A673 (cell line): ENCODE measurements at regions not wholly inside any gene's neighbourhood (a gene's known extent, or its start where the extent isn't known, plus 50 kb on each side); places are given as distances from the start of the nearest gene placed in this dataset.

ENCODE experiments used
- BruUV-seq: library from RNA; stranded (reverse); fragments of 400-500 nt; replicated peaks from 2 replicates; lab custom pipeline; 2021; lab: Mats Ljungman, UMichigan
- CTCF ChIA-PET: fragments of 300-600 bp; sonication (Branson Sonifier 250); formaldehyde crosslinking; loops from one replicate; lab custom pipeline; 2022; ENCODE audit warnings: antibody characterized with exemption; lab: Charles Lee
- POLR2A ChIA-PET: fragments of 300-600 bp; sonication (Branson Sonifier 250); formaldehyde crosslinking; loops from one replicate; lab custom pipeline; 2022; ENCODE audit warnings: antibody characterized with exemption; ENCODE audit not compliant: low non-redundant PET; lab: Charles Lee
- DNase-seq: peaks from one replicate; pipeline ENCODE4 v3.0.0-alpha.2; 2015; ENCODE audit warnings: low spot score
- H3K27ac ChIP-seq: fragments of 200-600 bp; sonication (generic); 2 replicates; pipeline ENCODE4 v1.5.1; 2016; ENCODE audit warnings: mixed run types, low read depth, mild to moderate bottlenecking, mixed read lengths, antibody characterized with exemption, low read length; ENCODE audit not compliant: poor library complexity, severe bottlenecking
- H3K27me3 ChIP-seq: fragments of 200-600 bp; sonication (generic); replicated peaks from 2 replicates; pipeline ENCODE4 v1.6.1; 2017; ENCODE audit warnings: mixed run types, low read depth, mild to moderate bottlenecking, mixed read lengths, antibody characterized with exemption, low read length; ENCODE audit not compliant: insufficient read depth, poor library complexity
- H3K36me3 ChIP-seq: fragments of 200-600 bp; sonication (generic); 2 replicates; pipeline ENCODE4 v1.6.1; 2016; ENCODE audit warnings: mixed run types, mild to moderate bottlenecking, mixed read lengths, antibody characterized with exemption, low read length; ENCODE audit not compliant: insufficient read depth, poor library complexity, severe bottlenecking
- H3K4me1 ChIP-seq: fragments of 200-600 bp; sonication (generic); 2 replicates; pipeline ENCODE4 v1.6.1; 2017; ENCODE audit warnings: mixed run types, mild to moderate bottlenecking, mixed read lengths, antibody characterized with exemption, low read length; ENCODE audit not compliant: insufficient read depth, poor library complexity, severe bottlenecking
- H3K4me3 ChIP-seq: fragments of 200-600 bp; sonication (generic); 2 replicates; pipeline ENCODE4 v1.5.1; 2016; ENCODE audit warnings: low read depth, mixed run types, mild to moderate bottlenecking, mixed read lengths, low read length; ENCODE audit not compliant: poor library complexity, severe bottlenecking
- H3K9me3 ChIP-seq: fragments of 200-600 bp; sonication (generic); 2 replicates; pipeline ENCODE4 v1.6.1; 2016; ENCODE audit warnings: mixed run types, low read depth, mild to moderate bottlenecking, mixed read lengths, antibody characterized with exemption, low read length; ENCODE audit not compliant: poor library complexity, severe bottlenecking
- EZH2 ChIP-seq: fragments of 200-600 bp; sonication (generic); IDR thresholded peaks from 2 replicates; pipeline ENCODE4 v1.6.1; 2017; ENCODE audit warnings: borderline replicate concordance, low read depth, mild to moderate bottlenecking, mixed read lengths, antibody characterized with exemption, low read length; ENCODE audit not compliant: poor library complexity, severe bottlenecking
- intact Hi-C: fragments of 100-400 bp; cut with micrococcal nuclease; formaldehyde crosslinking; loops from one replicate; pipeline ENCODE4 v1.10.0; 2022; ENCODE audit not compliant: unreplicated experiment
- TF ChIP-seq, protein P1 (sequence below): fragments of 300-800, 200-600 bp; sonication (generic); conservative IDR thresholded peaks from 2 replicates; pipeline ENCODE4 v1.5.1; 2017; ENCODE audit warnings: low read depth, mild to moderate bottlenecking, antibody characterized with exemption, low read length, moderate library complexity, mixed read lengths

GRCh38 chr6:71080133-71080532 lies 123.3 kb upstream of the B3GAT2 start:
- Histone ChIP-seq H3K9me3 (no peaks in the 10 kb centered on the region), H3K36me3 (no peaks in the 10 kb centered on the region), H3K27ac (no peak overlapping the region), H3K4me3 (no peak overlapping the region), H3K4me1 (no peaks in the 10 kb centered on the region), H3K27me3 (peaks cover 4% of the 10 kb centered on the region)
- ChIA-PET CTCF (no interaction called here), POLR2A (no interaction called here)
- BruUV-seq, result no TSS peak
- intact Hi-C loops, result no loop called here
- no peak for DNase-seq
- TF ChIP-seq, protein P1, sequence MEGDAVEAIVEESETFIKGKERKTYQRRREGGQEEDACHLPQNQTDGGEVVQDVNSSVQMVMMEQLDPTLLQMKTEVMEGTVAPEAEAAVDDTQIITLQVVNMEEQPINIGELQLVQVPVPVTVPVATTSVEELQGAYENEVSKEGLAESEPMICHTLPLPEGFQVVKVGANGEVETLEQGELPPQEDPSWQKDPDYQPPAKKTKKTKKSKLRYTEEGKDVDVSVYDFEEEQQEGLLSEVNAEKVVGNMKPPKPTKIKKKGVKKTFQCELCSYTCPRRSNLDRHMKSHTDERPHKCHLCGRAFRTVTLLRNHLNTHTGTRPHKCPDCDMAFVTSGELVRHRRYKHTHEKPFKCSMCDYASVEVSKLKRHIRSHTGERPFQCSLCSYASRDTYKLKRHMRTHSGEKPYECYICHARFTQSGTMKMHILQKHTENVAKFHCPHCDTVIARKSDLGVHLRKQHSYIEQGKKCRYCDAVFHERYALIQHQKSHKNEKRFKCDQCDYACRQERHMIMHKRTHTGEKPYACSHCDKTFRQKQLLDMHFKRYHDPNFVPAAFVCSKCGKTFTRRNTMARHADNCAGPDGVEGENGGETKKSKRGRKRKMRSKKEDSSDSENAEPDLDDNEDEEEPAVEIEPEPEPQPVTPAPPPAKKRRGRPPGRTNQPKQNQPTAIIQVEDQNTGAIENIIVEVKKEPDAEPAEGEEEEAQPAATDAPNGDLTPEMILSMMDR, result no peak
- TF ChIP-seq EZH2, result no peak

GRCh38 chr6:71080826-71081225 lies 124.0 kb upstream of the B3GAT2 start:
- ChIA-PET POLR2A (no interaction called here), CTCF (no interaction called here)
- no TSS peak for BruUV-seq
- Histone ChIP-seq H3K36me3 (no peaks in the 10 kb centered on the region), H3K4me1 (no peaks in the 10 kb centered on the region), H3K27ac (no peak overlapping the region), H3K9me3 (no peaks in the 10 kb centered on the region), H3K27me3 (peaks cover 4% of the 10 kb centered on the region), H3K4me3 (no peak overlapping the region)
- intact Hi-C loops, result no loop called here
- TF ChIP-seq EZH2, result no peak
- TF ChIP-seq, protein P1, result no peak
- no peak for DNase-seq

DNA sequence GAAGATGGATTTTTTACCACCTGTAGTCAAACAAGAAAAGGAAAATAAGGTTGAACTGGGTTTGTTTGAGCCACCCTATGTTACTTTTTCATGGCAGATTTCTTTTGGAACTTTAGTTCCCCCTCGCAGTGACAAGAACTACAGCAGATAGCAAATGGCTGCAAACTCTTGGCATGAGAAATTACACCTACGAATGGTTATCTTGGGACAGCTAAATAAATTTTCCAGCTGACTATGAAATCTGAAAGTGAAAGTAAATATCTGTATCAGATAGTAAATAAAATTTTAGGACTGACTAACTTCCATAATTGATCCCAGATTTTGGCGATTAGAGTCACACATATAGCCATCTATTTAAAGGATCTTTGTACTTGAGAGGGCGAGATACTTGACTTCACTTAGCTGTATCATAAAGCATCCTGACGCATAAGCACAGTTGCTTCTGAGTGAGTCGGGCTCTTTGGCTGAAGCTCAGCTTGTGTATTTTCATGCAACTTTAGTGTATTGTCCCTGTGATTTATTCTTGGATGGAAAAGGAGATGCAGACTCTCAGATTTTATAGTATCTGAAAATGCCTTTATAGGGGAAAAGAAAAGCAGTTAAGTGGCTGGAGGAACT lies 125.3 kb upstream of the B3GAT2 start:
- BruUV-seq, result no TSS peak

More for the DNA sequence above, 125.3 kb upstream of the B3GAT2 start:
- DNase-seq, result peak; percentile 3
- H3K4me3 ChIP-seq, result peak overlapping the region; percentile 3
- no peaks in the 10 kb centered on the region for H3K9me3 ChIP-seq
- intact Hi-C loops, result no loop called here
- POLR2A ChIA-PET, result no interaction called here
- H3K36me3 ChIP-seq, result no peaks in the 10 kb centered on the region
- H3K4me1 ChIP-seq, result no peaks in the 10 kb centered on the region
- no peak for TF ChIP-seq EZH2
- TF ChIP-seq, protein P1, result no peak
- CTCF ChIA-PET, result no interaction called here
- H3K27ac ChIP-seq, result no peak overlapping the region
- H3K27me3 ChIP-seq, result no peaks in the 10 kb centered on the region
